Hepatocyte (in vitro differentiated cells): ENCODE measurements at regions not wholly inside any gene's neighbourhood (a gene's known extent, or its start where the extent isn't known, plus 50 kb on each side); places are given as distances from the start of the nearest gene placed in this dataset.

Experiments
- DNase-seq: peaks from one replicate; pipeline ENCODE4 v3.0.0-alpha.2; 2016; ENCODE audit warnings: low spot score
- H2AFZ ChIP-seq: fragments of 200-600 bp; sonication (generic); 2 replicates; pipeline ENCODE4 v1.6.0; 2016; ENCODE audit warnings: antibody characterized with exemption, mild to moderate bottlenecking
- H3K27ac ChIP-seq: fragments of 200-600 bp; sonication (generic); 2 replicates; pipeline ENCODE4 v1.5.1; 2016; ENCODE audit warnings: mild to moderate bottlenecking
- H3K27me3 ChIP-seq: fragments of 200-600 bp; sonication (generic); 2 replicates; pipeline ENCODE4 v1.6.1; 2016
- H3K36me3 ChIP-seq: fragments of 200-600 bp; sonication (generic); replicated peaks from 2 replicates; pipeline ENCODE4 v1.5.1; 2016; ENCODE audit warnings: low read depth; ENCODE audit not compliant: insufficient read depth
- H3K4me1 ChIP-seq: fragments of 200-600 bp; sonication (generic); 2 replicates; pipeline ENCODE4 v1.5.1; 2016; ENCODE audit warnings: mild to moderate bottlenecking, moderate library complexity; ENCODE audit not compliant: insufficient read depth
- H3K4me2 ChIP-seq: fragments of 200-600 bp; sonication (generic); 2 replicates; pipeline ENCODE4 v1.6.0; 2016
- H3K4me3 ChIP-seq: fragments of 200-600 bp; sonication (generic); 2 replicates; pipeline ENCODE4 v1.5.1; 2016; ENCODE audit warnings: mild to moderate bottlenecking
- H3K79me2 ChIP-seq: fragments of 200-600 bp; sonication (generic); 2 replicates; pipeline ENCODE4 v1.6.0; 2017; ENCODE audit warnings: mild to moderate bottlenecking
- H3K9me2 ChIP-seq: fragments of 200-600 bp; sonication (generic); replicated peaks from 2 replicates; pipeline ENCODE4 v1.6.0; 2017; ENCODE audit warnings: mild to moderate bottlenecking; ENCODE audit not compliant: insufficient read depth
- H3K9me3 ChIP-seq: fragments of 200-600 bp; sonication (generic); 2 replicates; pipeline ENCODE4 v1.5.1; 2016; ENCODE audit warnings: low read depth, mild to moderate bottlenecking
- H4K20me1 ChIP-seq: fragments of 200-600 bp; sonication (generic); 2 replicates; pipeline ENCODE4 v1.6.0; 2016; ENCODE audit warnings: mild to moderate bottlenecking; ENCODE audit not compliant: insufficient read depth, poor library complexity, severe bottlenecking
- EZH2 ChIP-seq: fragments of 200-600 bp; sonication (generic); IDR thresholded peaks from 2 replicates; pipeline ENCODE4 v1.6.1; 2016; ENCODE audit warnings: antibody characterized with exemption, mild to moderate bottlenecking, borderline replicate concordance
- EZH2phosphoT487 ChIP-seq: fragments of 200-600 bp; sonication (generic); IDR thresholded peaks from one replicate; pipeline ENCODE4 v1.6.1; 2018; ENCODE audit warnings: antibody characterized with exemption, mild to moderate bottlenecking, low read depth, moderate library complexity; ENCODE audit not compliant: unreplicated experiment, severe bottlenecking
- WGBS: methylation state at CpG from one replicate; pipeline ENCODE4 v1.1.6; 2016; ENCODE audit warnings: low lambda C conversion rate; ENCODE audit errors: missing lambda C conversion rate; 5-methylcytosine and 5-hydroxymethylcytosine counted together
- TF ChIP-seq, protein P1 (sequence below): fragments of 200-600 bp; sonication (generic); IDR thresholded peaks from 2 replicates; pipeline ENCODE4 v1.5.1; 2016; ENCODE audit warnings: antibody characterized with exemption, mild to moderate bottlenecking; ENCODE audit not compliant: poor library complexity

DNA sequence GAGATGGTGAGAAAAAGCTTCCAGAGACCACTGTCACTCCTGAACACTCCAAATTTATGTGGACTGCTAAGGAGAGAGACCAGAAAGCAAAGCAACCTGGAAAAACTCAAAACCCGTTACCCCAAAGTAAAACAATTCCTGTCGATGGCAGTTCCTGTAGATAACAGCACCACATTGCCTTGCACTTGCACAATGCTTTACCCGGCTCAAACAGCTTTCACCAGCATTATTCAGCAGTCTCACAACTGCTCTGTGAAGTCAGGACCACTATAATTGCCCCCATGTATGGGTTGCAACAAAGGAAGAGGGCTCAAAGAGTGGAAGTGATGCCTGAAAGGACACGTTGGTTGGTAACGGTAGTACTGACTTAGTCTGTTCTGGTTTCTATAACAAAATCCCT, 234.8 kb downstream of the BCOR start:
- Histone ChIP-seq H3K9me2 (no peaks in the 10 kb centered on the region), H3K9me3 (no peaks in the 10 kb centered on the region), H4K20me1 (no peaks in the 10 kb centered on the region), H3K79me2 (no peaks in the 10 kb centered on the region), H3K27ac (no peak overlapping the region), H3K36me3 (no peaks in the 10 kb centered on the region), H3K4me2 (no peak overlapping the region), H3K4me1 (no peaks in the 10 kb centered on the region), H3K27me3 (no peaks in the 10 kb centered on the region), H2AFZ (no peak overlapping the region), H3K4me3 (no peak overlapping the region)
- DNase-seq, result no peak
- WGBS, result 66% methylated on average over 5 of the region's 5 CpGs
- no peak for TF ChIP-seq EZH2phosphoT487
- no peak for TF ChIP-seq EZH2
- TF ChIP-seq, protein P1, sequence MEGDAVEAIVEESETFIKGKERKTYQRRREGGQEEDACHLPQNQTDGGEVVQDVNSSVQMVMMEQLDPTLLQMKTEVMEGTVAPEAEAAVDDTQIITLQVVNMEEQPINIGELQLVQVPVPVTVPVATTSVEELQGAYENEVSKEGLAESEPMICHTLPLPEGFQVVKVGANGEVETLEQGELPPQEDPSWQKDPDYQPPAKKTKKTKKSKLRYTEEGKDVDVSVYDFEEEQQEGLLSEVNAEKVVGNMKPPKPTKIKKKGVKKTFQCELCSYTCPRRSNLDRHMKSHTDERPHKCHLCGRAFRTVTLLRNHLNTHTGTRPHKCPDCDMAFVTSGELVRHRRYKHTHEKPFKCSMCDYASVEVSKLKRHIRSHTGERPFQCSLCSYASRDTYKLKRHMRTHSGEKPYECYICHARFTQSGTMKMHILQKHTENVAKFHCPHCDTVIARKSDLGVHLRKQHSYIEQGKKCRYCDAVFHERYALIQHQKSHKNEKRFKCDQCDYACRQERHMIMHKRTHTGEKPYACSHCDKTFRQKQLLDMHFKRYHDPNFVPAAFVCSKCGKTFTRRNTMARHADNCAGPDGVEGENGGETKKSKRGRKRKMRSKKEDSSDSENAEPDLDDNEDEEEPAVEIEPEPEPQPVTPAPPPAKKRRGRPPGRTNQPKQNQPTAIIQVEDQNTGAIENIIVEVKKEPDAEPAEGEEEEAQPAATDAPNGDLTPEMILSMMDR, result no peak

DNA sequence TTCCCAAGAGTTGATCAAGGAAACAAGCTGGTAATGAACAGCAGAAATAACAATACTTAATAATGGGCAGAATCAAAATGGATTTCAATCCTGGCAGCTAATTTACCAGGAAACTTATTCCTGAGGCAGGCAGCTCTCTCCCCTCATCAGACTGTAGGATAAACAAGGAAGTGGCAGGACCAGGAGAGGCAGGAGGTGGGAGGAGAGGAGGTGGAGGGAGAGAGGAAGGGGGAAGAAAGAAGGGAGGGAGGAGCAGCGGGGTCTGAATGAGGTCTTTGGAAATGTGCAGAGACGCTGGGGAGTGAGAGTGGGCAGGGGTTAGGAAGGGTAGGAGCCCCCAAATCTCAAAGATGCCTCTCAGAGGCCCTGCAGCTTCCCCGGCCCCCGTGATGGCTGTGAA, 231.5 kb downstream of the BCOR start:
- no peak overlapping the region for H3K27ac ChIP-seq
- no peaks in the 10 kb centered on the region for H3K4me1 ChIP-seq
- H3K9me3 ChIP-seq, result no peaks in the 10 kb centered on the region
- no peaks in the 10 kb centered on the region for H3K27me3 ChIP-seq
- no peak overlapping the region for H3K4me3 ChIP-seq
- DNase-seq, result no peak
- peak overlapping the region; percentile 50 for H2AFZ ChIP-seq
- no peak overlapping the region for H3K4me2 ChIP-seq
- no peaks in the 10 kb centered on the region for H4K20me1 ChIP-seq
- H3K79me2 ChIP-seq, result no peaks in the 10 kb centered on the region
- TF ChIP-seq EZH2, result no peak
- TF ChIP-seq, protein P1, result no peak
- TF ChIP-seq EZH2phosphoT487, result no peak
- H3K9me2 ChIP-seq, result no peaks in the 10 kb centered on the region
- H3K36me3 ChIP-seq, result no peaks in the 10 kb centered on the region
- WGBS, result 37% methylated on average over 3 of the region's 4 CpGs

DNA sequence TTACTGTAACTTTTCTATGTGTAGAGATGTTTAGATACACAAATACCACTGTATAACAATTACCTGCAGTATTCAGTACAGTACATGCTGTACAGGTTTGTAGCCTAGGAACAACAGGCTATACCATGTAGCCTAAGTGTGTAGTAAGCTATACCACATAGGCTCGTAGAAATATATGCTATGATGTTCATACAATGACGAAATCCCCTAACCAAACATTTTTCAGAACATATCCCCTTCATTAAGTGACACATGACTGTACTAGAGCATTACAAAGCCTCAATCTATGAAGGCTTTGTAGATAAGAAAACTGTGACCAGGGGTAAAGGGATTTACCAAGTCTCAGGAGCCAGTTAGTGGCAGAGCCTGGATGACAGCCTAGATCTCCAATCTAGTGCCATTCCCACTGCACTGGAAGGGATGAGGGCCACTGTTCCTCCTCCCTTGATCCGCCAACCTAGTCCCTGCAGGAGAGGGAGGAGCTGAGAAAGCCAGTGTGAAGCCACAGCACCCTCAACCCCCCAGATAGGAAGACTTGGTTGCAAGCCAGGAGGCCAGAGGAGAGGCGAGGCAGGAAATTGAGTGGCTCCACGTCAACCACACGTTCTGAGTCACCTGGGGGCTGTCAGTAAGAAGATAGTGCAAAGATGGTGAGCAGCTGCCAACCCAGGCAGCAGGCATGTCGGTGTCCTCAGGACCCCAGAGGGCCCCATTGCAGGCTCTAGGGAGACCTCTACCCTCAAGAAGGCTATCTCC, 227.7 kb downstream of the BCOR start:
- Histone ChIP-seq H3K36me3 (no peaks in the 10 kb centered on the region), H3K9me3 (no peaks in the 10 kb centered on the region), H3K4me2 (no peak overlapping the region), H4K20me1 (no peaks in the 10 kb centered on the region), H3K27me3 (no peaks in the 10 kb centered on the region), H2AFZ (no peak overlapping the region), H3K79me2 (no peaks in the 10 kb centered on the region), H3K27ac (no peak overlapping the region), H3K4me1 (no peaks in the 10 kb centered on the region), H3K9me2 (no peaks in the 10 kb centered on the region), H3K4me3 (no peak overlapping the region)
- no peak for TF ChIP-seq EZH2phosphoT487
- 80% methylated on average over 7 of the region's 7 CpGs for whole genome bisulfite sequencing
- DNase-seq, result no peak

DNA sequence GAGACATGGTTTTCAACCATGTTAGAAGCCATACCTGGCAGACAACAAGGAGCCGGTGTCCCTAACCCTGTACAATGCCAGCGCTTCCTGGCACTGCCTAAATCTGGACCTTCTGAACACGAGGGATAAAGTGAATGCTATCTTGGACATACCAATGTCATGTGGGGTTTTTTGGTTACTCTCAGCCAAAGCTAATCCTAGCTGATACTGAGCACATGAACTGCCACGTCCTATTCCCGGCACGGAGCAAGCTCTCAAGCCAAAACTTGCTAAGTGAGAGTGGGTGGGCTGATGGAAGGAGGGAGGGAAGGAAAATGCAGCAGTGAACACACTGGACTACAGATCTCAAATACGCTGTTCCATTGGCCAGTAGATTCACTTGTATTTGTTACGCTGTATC, 226.1 kb downstream of the BCOR start:
- Histone ChIP-seq H3K9me2 (no peaks in the 10 kb centered on the region), H3K4me3 (no peak overlapping the region), H4K20me1 (no peaks in the 10 kb centered on the region), H2AFZ (no peak overlapping the region), H3K27me3 (no peaks in the 10 kb centered on the region), H3K4me2 (no peak overlapping the region), H3K9me3 (no peaks in the 10 kb centered on the region), H3K36me3 (no peaks in the 10 kb centered on the region), H3K79me2 (no peaks in the 10 kb centered on the region), H3K27ac (no peak overlapping the region), H3K4me1 (no peaks in the 10 kb centered on the region)
- DNase-seq, result no peak
- 74% methylated on average over 8 of the region's 8 CpGs for WGBS
- TF ChIP-seq, protein P1, result no peak
- TF ChIP-seq EZH2, result no peak
- TF ChIP-seq EZH2phosphoT487, result no peak
